Loucy (cell line): ENCODE measurements at regions not wholly inside any gene's neighbourhood (a gene's known extent, or its start where the extent isn't known, plus 50 kb on each side); places are given as distances from the start of the nearest gene placed in this dataset.

ENCODE experiments used
- H2AFZ ChIP-seq: fragments of 200-600 bp; sonication (generic); 2 replicates; pipeline ENCODE4 v1.6.0; 2016; ENCODE audit warnings: antibody characterized with exemption, mild to moderate bottlenecking, low read length, moderate library complexity
- H3F3A ChIP-seq: fragments of 200-600 bp; 2 replicates; pipeline ENCODE4 v1.6.0; 2016; ENCODE audit warnings: antibody characterized with exemption, low read depth, mild to moderate bottlenecking
- H3K27me3 ChIP-seq: fragments of 200-600 bp; sonication (generic); 2 replicates; pipeline ENCODE4 v1.6.1; 2014; ENCODE audit warnings: low read length, mild to moderate bottlenecking; ENCODE audit not compliant: insufficient read depth, poor library complexity, severe bottlenecking
- H3K36me3 ChIP-seq: fragments of 200-600 bp; sonication (generic); 2 replicates; pipeline ENCODE4 v1.6.1; 2016; ENCODE audit warnings: low read length; ENCODE audit not compliant: insufficient read depth
- H3K4me1 ChIP-seq: fragments of 200-600 bp; sonication (generic); 2 replicates; pipeline ENCODE4 v1.5.1; 2014; ENCODE audit warnings: low read length, mild to moderate bottlenecking; ENCODE audit not compliant: insufficient read depth, poor library complexity, severe bottlenecking
- H3K4me2 ChIP-seq: fragments of 200-600 bp; sonication (generic); 2 replicates; pipeline ENCODE4 v1.6.0; 2014; ENCODE audit warnings: antibody characterized with exemption, low read length, low read depth, mild to moderate bottlenecking; ENCODE audit not compliant: poor library complexity, severe bottlenecking
- H3K4me3 ChIP-seq: fragments of 200-600 bp; sonication (generic); 2 replicates; pipeline ENCODE4 v1.5.1; 2014; ENCODE audit warnings: low read length, mild to moderate bottlenecking, mixed read lengths; ENCODE audit not compliant: poor library complexity, severe bottlenecking
- H3K79me2 ChIP-seq: fragments of 200-600 bp; sonication (generic); 2 replicates; pipeline ENCODE4 v1.6.1; 2014; ENCODE audit warnings: low read length; ENCODE audit not compliant: insufficient read depth
- H3K9ac ChIP-seq: fragments of 200-600 bp; sonication (generic); 2 replicates; pipeline ENCODE4 v1.6.0; 2014; ENCODE audit warnings: mild to moderate bottlenecking, low read depth, low read length, moderate library complexity; ENCODE audit not compliant: poor library complexity, severe bottlenecking
- H3K9me2 ChIP-seq: fragments of 200-600 bp; sonication (generic); replicated peaks from 2 replicates; pipeline ENCODE4 v1.6.1; 2016; ENCODE audit warnings: low read depth, low read length, mixed read lengths
- H3K9me3 ChIP-seq: fragments of 200-600 bp; sonication (generic); 2 replicates; pipeline ENCODE4 v1.6.1; 2014; ENCODE audit warnings: mild to moderate bottlenecking, antibody characterized with exemption, low read length, low read depth; ENCODE audit not compliant: insufficient read depth
- H4K20me1 ChIP-seq: fragments of 200-600 bp; sonication (generic); 2 replicates; pipeline ENCODE4 v1.6.0; 2014; ENCODE audit warnings: antibody characterized with exemption, low read length, mild to moderate bottlenecking; ENCODE audit not compliant: insufficient read depth, poor library complexity, severe bottlenecking
- EZH2phosphoT487 ChIP-seq: fragments of 200-600 bp; IDR thresholded peaks from 2 replicates; pipeline ENCODE4 v1.6.1; 2018; ENCODE audit warnings: antibody characterized with exemption, mild to moderate bottlenecking, moderate library complexity, borderline replicate concordance
- TF ChIP-seq, protein P1 (sequence below): fragments of 200-600 bp; sonication (generic); conservative IDR thresholded peaks from 2 replicates; pipeline ENCODE4 v1.5.1; 2014; ENCODE audit warnings: mild to moderate bottlenecking, antibody characterized with exemption, low read length

DNA sequence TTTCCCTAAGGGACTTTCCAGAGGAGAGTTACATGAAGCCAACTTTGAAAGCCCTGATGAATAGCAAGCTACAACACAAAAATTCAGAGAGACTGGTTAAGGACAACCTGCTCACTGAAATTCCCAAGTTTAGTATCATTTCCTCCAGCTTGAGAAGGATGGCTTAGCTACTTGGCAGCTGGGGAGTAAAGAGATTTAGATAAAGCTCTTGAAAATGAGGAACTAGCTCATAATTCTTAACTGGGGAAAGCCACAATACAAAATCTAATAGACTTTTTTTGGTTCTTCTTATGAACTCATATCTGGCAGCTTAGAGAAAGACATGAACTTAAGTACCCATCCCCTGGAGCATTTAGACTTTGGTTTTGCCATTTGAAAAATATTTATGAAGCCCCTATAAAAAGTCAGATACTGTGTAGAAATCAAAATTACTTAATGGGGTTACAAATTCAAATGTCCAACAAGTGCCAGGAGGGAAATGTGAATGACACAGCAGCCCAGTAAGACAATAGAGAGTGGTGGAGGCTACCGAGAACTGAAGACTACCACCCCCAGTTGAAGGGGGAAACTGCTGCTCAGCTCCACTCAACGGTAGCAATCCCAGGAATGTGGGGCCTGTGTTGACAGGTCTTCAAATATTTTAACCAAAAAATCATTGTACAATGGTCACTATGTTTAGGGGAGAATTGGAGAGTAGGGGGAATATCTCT, 79.4 kb upstream of the ADRB2 start:
- peaks cover 10% of the 10 kb centered on the region for H3K4me1 ChIP-seq
- H3K4me3 ChIP-seq = no peak overlapping the region
- H3F3A ChIP-seq = no peaks in the 10 kb centered on the region
- no peaks in the 10 kb centered on the region for H3K9me3 ChIP-seq
- H2AFZ ChIP-seq = no peak overlapping the region
- H3K4me2 ChIP-seq = no peak overlapping the region
- no peaks in the 10 kb centered on the region for H4K20me1 ChIP-seq
- H3K36me3 ChIP-seq = no peaks in the 10 kb centered on the region
- H3K27me3 ChIP-seq = no peaks in the 10 kb centered on the region
- no peaks in the 10 kb centered on the region for H3K9me2 ChIP-seq
- H3K9ac ChIP-seq = no peak overlapping the region
- no peaks in the 10 kb centered on the region for H3K79me2 ChIP-seq
- no peak for TF ChIP-seq EZH2phosphoT487
- TF ChIP-seq, protein P1, sequence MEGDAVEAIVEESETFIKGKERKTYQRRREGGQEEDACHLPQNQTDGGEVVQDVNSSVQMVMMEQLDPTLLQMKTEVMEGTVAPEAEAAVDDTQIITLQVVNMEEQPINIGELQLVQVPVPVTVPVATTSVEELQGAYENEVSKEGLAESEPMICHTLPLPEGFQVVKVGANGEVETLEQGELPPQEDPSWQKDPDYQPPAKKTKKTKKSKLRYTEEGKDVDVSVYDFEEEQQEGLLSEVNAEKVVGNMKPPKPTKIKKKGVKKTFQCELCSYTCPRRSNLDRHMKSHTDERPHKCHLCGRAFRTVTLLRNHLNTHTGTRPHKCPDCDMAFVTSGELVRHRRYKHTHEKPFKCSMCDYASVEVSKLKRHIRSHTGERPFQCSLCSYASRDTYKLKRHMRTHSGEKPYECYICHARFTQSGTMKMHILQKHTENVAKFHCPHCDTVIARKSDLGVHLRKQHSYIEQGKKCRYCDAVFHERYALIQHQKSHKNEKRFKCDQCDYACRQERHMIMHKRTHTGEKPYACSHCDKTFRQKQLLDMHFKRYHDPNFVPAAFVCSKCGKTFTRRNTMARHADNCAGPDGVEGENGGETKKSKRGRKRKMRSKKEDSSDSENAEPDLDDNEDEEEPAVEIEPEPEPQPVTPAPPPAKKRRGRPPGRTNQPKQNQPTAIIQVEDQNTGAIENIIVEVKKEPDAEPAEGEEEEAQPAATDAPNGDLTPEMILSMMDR = no peak

DNA sequence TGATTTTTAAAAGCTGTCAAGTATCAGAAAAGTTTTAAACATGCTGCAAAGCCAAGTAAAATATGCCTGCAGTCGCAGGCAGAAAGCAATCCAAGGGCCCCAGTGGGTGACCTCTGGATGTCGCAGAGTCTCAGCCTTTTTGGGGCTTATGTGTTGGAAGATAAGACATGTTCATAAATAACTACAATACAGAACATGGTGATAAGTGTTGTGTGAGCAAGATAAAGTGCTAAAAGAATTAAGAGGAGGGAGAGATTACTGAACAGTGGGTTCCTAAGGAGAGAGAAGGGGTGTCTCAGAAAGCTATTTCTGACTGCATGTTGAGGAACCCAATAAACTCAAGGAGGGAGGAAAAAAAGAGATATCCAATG, 78.9 kb upstream of the ADRB2 start:
- peaks cover 10% of the 10 kb centered on the region for H3K4me1 ChIP-seq
- H3K4me2 ChIP-seq = no peak overlapping the region
- H2AFZ ChIP-seq = no peak overlapping the region
- H4K20me1 ChIP-seq = no peaks in the 10 kb centered on the region
- H3K4me3 ChIP-seq = no peak overlapping the region
- no peaks in the 10 kb centered on the region for H3K79me2 ChIP-seq
- TF ChIP-seq, protein P1 = no peak
- no peaks in the 10 kb centered on the region for H3F3A ChIP-seq
- no peak overlapping the region for H3K9ac ChIP-seq
- H3K27me3 ChIP-seq = no peaks in the 10 kb centered on the region
- no peaks in the 10 kb centered on the region for H3K9me3 ChIP-seq
- no peaks in the 10 kb centered on the region for H3K36me3 ChIP-seq
- H3K9me2 ChIP-seq = no peaks in the 10 kb centered on the region

DNA sequence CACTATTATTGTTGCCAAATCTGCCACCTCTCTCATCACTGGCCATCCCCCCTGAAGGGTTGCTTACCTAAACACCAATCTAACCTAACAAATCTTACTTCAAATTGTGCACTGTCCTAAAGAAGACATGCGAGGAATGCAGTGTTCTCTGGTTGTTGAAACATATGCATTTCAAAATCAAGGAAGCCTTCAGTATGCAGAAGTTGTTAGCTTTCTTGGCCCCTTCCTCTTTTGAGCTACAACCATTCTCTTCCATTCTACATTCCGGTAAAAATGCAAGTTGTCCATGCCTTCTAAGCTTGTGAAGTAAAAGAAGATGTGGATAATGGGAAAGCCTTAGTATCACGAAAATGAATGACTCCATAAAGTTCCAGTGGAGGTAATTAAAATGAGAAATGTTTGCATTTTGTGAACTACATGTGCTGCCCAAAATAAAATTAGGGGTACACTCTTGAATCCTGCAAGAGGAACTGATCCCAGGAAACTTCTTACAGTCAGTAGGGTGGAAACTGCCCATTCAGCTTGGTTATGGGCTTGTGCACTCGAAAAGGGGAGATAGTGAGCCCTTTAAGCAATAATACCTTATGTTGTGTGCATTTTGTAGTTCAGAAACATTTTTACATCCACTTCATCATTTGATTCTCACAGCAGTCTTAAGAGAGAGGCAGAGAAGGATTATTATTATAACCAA, 77.6 kb upstream of the ADRB2 start:
- Histone ChIP-seq H3F3A (no peaks in the 10 kb centered on the region), H3K36me3 (no peaks in the 10 kb centered on the region), H3K9me2 (no peaks in the 10 kb centered on the region), H3K9ac (no peak overlapping the region), H3K4me1 (peaks cover 10% of the 10 kb centered on the region), H3K9me3 (no peaks in the 10 kb centered on the region), H3K27me3 (no peaks in the 10 kb centered on the region), H3K79me2 (no peaks in the 10 kb centered on the region), H3K4me2 (no peak overlapping the region), H4K20me1 (no peaks in the 10 kb centered on the region), H2AFZ (no peak overlapping the region), H3K4me3 (no peak overlapping the region)
- no peak for TF ChIP-seq EZH2phosphoT487
- TF ChIP-seq, protein P1 = no peak
